Omental fat pad (tissue), 3 donors: ENCODE measurements at regions not wholly inside any gene's neighbourhood (a gene's known extent, or its start where the extent isn't known, plus 50 kb on each side); places are given as distances from the start of the nearest gene placed in this dataset.

Source experiments
- ATAC-seq: fragments of 150-250 bp; one replicate; pipeline ENCODE4 v1.9.1; 2016; ENCODE audit warnings: mild to moderate bottlenecking, moderate library complexity; ENCODE audit not compliant: low FRiP score
- DNase-seq: peaks from one replicate; pipeline ENCODE4 v3.0.0-alpha.2; 2019; ENCODE audit warnings: low spot score
- TF ChIP-seq, protein P1 (sequence below), 3 donors: fragments of 450-650 bp; IDR thresholded peaks; one replicate each; pipeline ENCODE4 v1.5.1; 2016 to 2017; ENCODE audit warnings: antibody characterized with exemption in 3 of 3, mild to moderate bottlenecking in 3 of 3, moderate library complexity in 2 of 3

DNA sequence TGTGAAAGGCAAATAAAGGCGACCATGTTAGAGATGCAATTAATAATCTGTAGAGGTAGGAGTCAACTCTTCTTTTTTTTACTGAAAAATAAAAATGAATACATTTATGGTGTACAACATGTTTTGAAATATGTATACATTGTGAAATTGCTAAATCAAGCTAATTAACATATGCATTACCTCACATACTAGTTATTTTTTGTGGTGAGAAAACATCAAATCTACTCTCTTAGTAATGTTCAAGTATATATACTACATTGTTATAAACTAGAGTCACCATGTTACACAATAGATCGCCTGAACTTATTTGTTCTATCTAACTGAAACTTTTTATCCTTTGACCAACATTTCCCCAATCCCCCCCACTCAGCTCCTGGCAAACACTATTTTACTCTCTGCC, 143.2 kb downstream of the POU4F1 start:
- ATAC-seq (no peak), DNase-seq (no peak)
- TF ChIP-seq, protein P1, sequence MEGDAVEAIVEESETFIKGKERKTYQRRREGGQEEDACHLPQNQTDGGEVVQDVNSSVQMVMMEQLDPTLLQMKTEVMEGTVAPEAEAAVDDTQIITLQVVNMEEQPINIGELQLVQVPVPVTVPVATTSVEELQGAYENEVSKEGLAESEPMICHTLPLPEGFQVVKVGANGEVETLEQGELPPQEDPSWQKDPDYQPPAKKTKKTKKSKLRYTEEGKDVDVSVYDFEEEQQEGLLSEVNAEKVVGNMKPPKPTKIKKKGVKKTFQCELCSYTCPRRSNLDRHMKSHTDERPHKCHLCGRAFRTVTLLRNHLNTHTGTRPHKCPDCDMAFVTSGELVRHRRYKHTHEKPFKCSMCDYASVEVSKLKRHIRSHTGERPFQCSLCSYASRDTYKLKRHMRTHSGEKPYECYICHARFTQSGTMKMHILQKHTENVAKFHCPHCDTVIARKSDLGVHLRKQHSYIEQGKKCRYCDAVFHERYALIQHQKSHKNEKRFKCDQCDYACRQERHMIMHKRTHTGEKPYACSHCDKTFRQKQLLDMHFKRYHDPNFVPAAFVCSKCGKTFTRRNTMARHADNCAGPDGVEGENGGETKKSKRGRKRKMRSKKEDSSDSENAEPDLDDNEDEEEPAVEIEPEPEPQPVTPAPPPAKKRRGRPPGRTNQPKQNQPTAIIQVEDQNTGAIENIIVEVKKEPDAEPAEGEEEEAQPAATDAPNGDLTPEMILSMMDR (IDR thresholded peaks at IDR 0.05), result no peak

DNA sequence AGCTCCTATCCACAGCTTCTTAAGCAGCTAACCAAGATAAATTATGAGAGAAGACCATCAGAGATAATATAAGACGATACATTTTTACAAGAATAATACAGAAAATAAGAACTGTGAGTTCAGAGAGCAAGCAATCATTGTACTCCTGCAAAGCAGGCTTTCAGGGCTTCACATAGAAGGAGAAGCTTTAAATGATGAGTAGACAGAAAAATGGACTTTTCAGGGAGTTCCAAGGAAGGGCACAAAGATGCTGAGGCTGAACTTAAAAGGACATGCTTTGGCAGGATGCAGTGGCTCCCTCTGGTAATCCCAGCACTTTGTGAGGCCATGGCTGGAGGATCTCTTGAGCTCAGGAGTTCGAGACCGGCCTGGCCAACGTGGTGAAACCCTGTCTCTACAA, 159.5 kb downstream of the POU4F1 start:
- TF ChIP-seq, protein P1 (IDR thresholded peaks at IDR 0.05), result no peak
- DNase-seq (no peak), ATAC-seq (no peak)

DNA sequence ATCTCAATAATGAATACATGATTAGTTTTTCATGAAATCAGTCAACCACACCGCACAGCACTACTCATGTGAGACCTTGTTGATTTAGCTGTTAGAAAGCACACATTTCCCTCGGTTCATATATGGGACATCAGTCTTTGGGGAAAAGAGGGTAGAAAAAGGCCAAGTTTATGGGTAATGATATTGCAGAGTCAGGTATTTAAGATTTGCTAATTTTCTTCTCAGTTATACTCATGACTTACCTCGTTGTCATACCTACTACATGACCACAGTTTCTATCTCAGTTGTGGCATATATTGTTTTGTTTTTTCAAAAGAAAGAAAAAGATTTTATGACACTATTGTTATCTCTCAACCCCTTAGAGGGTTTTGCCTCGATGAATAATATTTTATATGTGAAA, 165.6 kb downstream of the POU4F1 start:
- TF ChIP-seq, protein P1 (IDR thresholded peaks at IDR 0.05), result no peak
- no peak for ATAC-seq
- no peak for DNase-seq

DNA sequence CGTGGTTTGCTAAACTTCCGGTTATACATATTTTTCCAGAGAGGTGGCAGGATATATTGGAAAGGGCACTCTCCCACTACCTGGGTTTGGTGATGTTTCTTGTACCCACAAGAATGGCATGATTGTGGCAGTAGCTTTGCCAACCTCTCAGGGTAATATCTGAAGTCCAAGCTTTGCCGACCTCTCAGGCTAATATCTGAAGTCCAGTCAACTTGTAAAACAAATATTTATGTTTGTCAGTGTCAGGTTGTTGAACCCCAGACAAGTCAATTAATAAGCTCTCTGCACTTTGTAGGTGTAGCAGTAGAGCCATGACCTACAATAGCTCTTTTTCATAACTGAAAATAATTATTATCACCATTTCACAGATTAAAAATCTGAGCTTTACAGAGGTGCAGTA, 167.0 kb downstream of the POU4F1 start:
- DNase-seq (no peak), ATAC-seq (no peak)
- TF ChIP-seq, protein P1 (IDR thresholded peaks at IDR 0.05), result no peak

DNA sequence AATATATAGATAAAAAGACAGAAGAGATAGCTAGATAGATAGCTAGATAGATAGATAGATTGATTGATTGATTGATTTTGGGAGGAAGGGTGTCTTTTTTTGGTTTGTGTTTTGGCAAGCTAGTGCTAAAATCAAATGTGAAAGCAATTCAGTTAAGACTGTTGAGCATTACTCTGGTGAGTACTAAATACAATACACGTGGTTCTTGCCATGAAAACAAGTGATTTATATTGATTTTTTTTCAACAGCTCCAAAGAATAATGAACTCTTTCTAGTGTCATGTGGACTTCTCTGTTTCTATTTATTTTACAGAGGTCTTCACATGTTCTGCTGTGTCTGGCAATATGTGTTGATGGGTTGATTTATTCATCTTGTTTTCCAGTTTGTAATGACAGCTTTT, 172.0 kb downstream of the POU4F1 start:
- no peak for ATAC-seq
- no peak for DNase-seq
- TF ChIP-seq, protein P1 (IDR thresholded peaks at IDR 0.05), result no peak

DNA sequence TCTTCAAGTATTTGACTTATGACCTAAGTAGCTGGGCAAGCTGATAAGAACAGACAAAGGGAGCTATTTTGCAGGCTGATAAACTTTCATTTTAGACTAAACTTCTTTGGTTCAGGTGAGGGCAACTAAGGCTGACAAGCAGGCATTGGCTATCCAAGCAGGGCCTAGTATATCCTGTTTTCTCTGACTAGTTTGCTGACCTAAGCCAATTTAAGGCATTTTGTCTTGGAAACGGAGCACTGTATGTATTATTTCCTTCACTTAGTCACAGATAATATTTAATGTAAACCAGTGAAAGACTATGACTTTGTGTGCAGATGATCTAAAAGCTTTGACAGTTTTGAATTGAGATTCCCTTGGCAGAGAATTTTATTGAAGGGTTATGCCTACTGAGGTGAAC, 172.5 kb downstream of the POU4F1 start:
- DNase-seq, result no peak
- ATAC-seq, result no peak
- TF ChIP-seq, protein P1 (IDR thresholded peaks at IDR 0.05), result no peak

DNA sequence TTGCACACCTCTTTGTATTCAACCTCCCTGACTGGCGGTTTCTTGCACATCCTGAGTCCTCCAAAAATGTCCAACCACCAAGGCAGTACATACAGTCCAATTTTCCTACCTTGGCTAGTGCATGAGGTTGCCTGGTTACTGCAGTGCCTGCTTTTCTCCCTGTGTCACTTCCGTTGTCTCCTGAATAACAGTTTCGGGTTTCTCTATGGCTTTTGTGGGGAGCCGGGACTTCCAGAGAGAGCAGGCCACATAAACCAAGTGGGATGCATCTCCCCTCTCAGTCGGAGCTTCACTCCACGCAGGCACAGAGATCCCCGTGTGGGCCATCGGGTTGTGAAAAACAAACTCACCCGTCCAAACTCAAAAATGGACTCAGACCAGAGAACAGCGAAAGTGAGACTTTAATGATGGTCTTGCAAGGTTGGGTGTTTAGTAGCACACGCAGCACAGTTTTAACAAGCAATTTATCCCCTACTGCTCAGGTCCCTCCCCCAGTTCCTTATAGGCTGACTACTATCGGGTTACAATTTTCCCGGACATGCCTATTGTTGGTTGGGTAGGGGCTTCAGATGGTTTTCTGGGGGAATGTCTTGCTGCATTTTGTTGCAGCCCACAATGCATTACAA, 173.1 kb downstream of the POU4F1 start:
- no peak for DNase-seq
- TF ChIP-seq, protein P1 (IDR thresholded peaks at IDR 0.05), result no peak
- ATAC-seq, result no peak
